HG03175 (cell line): ENCODE measurements at regions not wholly inside any gene's neighbourhood (a gene's known extent, or its start where the extent isn't known, plus 50 kb on each side); places are given as distances from the start of the nearest gene placed in this dataset.

Source experiments
- ATAC-seq: cut with Tn5 transposase; IDR thresholded peaks from one replicate; pipeline ENCODE4 v1.9.1; 2021; ENCODE audit warnings: mild to moderate bottlenecking, moderate library complexity; ENCODE audit not compliant: unreplicated experiment

DNA sequence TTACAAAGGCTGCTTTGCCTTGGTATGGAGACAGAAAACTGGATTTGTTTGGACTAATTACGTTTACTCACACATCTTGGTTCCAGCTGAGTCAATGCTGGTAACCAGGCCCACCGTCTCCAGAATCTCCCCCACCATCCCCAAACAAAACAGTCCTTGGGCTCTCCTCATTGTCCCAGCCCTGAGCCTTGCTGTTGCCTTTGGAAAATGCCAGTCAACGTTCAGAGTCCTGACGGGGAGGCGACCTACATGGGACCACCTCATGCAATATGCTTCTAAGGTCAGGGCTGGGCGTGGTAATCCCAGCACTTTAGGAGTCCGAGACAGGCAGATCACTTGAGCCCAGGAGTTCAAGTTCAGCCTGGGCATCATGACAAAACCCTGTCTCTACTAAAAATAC lies 85.2 kb upstream of the IQSEC1 start:
- no peak for ATAC-seq

DNA sequence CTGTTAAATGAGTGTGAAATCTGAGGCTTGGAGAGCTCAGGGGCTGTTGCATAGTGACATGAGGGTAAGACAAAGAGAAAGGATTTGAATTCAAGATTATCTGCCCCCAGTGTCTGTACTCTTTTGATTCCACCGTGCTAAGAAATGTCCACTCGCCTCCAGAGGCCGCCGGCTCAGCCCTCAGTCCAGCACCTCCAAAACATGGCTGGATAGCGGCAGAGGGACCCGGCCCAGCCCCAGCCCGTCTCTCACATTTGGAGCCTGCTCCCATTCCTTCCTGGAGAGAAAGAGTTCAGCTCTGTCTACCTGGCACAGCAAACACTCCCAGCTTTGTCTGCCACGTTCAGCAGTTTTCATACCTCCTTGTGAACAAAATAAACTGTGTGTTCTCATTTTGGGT lies 84.8 kb upstream of the IQSEC1 start:
- no peak for ATAC-seq

DNA sequence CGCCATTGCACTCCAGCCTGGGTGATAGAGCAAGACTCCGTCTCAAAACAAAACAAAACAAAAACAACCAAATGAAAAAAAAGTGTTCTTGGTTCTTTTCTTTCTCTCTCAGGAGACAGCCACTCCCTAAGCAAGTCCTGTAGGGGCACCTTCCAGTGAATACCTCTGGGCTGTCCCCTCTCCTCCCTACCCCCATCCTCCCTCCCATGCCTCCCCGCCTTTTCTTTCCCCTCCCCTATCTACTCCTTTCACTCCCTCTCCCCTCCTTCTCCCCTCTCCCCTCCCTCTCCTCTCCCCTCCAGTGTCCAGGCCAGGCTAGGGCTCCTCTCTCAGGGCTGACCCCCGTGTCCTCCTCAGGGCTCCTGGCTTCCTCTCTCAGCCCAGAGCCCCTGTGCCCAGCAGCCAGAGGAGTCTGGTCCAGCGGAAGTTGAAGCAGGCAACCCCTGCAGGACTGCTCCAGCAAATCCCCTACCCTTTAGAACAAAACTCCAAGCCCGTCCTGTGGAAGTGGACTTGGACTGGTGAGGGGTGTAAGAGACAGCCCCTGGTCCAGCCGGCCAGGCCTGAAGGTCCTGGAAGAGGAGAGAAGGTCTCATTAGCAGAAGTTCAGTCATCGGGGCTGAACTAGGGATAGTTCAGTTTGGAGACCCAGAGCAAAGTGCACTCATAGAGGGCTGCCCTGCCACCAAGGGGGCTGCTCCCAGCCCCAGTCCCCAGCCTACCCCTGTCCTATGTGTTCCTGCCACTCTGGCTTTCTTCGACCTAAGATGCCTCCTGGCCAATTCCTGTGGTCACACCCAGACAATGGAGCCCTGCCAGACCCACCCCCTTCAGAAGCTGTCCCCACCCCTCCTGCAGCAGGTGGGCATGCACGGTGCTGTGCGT lies 79.8 kb upstream of the IQSEC1 start:
- no peak for ATAC-seq

DNA sequence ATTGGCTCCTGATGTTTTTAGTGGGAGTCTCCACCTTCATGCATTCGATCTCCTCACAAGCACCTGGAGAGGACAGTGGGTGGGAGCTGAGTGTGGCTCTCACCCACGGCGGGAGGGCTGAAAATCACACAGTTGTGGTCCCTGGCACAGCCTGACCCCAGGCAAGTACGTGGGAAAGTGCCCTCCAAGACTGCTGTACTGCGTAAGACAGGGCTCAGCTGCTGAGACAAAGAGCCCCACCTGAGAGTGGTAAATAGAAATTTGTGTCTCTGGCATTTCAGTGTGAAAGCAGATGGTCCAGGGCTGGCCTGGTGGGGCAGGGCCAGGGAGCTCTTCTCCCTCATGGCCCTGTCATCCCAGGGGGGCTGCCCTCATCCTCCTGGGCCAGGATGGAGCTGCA lies 77.4 kb upstream of the IQSEC1 start:
- ATAC-seq, result no peak

DNA sequence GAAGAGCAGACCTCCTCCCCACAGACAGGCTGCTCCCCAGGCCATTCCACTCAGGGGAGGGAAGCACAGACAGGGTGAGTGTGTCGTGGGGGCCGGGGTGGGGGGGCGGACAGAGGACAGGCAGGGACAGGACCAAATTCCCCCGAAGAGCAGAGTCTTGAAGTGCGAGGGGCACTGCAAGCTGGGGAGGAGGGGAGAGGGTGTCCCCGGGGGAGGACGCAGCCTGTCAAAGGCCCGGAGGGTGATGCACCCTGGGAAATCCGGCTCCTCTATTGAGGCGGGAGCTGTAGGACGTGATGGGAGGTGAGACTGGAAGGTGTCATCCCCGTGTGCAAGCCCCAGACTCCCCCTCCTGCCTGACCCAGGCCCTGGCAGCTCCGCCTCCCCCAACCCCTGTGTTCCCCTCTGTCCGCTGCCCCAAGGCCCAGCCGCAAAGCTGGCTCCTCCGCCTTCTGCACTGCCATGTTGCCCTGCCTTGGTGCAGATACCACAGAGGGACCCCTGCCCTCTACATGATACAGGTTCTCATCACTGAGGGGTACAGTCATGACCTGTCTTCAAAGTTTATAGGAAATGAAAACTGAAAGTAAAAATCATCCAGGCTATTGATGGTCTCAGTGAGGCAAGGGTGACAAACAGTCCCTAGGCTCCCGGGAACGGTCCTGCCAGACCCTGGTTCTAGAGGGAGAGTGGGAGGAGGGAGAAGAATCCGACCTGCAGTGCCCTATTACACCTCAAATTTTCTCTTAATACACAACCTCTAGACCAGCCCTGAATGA lies 76.3 kb upstream of the IQSEC1 start:
- ATAC-seq, result no peak

DNA sequence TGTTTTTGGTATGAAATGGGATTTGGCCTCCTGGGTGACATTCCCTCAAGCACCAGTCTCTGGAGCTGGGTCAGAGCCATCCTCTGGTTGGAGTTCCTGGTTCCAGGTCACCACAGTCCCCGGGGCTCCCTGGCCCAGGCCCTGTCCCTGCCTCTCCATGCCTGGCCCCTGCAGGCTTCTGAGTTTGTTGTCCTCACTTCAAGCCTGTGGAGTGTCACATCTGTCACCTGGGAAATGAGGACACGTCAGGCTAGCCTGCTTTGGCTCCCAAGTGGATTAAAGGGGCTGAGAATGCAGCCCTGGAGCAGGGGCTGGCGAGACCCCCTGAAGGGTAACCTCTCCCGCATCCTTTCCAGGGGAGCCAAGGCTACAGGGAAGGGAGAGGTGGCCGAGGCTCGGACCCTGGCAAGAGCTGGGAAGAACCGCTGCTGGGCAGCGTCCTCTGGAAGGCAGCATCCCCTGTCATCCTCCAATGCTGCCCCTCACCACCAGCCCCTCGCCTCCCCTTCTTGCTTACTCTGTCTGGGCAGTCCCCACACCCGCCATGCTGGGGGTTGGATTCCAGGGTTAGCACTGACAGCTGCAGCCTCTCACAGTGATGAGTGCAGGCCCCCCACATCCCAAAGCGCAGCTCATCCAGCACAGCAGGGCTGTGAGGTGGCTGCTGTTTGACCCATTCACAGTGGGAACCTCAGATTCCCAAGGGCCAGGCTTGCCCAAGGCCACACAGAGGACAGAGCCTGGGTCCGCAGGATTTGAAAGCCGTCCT lies 75.5 kb upstream of the IQSEC1 start:
- no peak for ATAC-seq

DNA sequence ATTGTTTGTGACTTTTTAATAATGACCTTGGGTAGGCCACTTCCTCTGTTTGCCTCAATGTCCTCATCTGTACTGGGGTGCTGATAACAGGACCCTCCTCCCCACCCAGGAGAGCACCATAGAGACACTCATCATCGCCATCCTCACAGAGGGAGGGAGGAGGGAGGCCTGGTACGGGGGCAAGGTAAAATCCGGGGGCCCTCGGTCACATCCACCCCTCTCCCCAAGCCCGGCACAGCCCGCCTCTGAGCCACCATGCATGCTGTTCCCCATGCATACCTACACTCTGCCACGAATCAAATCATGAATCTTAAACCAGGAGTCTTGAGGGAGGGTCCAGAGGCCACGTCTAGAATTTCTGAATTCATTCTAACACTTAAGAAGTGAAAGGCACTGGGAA lies 74.9 kb upstream of the IQSEC1 start:
- ATAC-seq, result no peak

DNA sequence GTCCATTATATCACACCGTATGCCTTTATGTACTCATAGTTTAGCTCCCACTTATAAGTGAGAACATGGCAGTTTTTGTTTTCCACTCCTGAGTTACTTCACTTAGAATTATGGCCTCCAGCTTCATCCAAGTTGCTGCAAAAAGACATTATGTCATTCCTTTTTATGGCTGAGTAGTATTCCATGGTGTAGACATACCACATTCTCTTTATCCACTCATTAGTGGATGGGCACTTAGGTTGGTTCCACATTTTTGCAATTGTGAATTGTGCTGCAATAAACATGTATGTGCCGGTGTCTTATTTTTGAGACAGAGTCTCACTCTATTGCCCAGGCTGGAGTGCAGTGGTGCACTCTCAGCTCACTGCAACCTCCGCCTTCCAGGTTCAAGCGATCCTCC lies 74.1 kb upstream of the IQSEC1 start:
- ATAC-seq, result no peak

DNA sequence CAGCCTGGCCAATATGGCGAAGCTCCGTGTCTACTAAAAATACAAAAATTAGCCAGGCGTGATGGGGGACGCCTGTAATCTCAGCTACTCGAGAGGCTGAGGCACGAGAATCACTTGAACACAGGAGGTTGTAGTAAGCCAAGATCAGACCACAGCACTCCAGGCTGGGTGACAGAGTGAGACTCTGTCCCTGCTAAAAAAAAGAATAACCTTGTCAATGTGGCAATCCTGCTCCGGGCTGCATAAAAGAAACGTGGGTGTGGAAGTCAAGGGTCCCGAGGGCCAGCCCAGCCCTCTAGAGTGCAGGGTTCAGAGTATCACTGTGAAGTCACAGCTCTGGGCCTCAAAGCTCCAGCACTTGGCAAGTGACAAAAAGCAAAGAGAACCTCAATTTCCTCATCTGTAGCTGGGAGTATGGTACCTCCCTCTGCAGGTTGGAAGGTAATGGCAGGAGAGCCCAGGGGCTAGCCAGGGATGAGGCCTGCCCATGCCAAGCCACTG lies 73.5 kb upstream of the IQSEC1 start:
- ATAC-seq, result no peak

DNA sequence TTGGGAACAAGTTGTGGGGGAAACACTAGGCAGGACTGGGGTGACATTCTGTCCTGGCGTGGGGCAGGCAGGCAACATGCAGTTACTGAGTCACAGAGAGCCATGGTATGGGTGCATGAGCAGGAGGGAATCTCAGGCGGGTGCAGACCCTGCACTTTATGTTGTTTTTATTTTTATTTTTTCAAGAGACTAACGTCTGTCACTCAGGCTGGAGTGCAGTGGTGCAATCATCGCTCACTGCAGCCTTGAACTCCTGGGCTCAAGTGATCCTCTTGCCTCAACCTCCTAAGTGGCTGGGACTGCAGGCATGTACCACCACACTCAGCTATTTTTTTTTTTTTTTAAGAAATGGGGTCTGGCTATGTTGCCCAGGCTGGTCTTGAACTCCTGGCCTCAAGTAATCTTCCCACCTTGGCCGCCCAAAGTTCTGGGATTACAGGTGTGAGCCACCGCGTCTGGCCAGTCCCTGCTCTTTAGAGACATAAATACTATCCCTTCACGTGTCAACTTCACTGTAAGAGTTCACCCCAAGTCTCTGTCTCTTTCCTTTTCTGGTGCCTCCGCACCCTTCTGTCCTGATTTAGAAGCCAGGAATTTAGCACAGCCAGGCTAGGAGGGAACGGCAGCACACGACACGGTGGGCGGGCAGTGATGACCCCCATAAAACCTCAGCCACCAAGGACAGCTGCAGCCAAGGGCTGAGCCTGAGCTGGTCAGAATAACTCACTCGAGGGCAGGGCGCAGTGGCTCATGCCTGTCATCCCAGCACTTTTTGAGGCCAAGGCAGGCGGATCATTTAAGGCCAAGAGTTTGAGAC lies 72.8 kb upstream of the IQSEC1 start:
- no peak for ATAC-seq

DNA sequence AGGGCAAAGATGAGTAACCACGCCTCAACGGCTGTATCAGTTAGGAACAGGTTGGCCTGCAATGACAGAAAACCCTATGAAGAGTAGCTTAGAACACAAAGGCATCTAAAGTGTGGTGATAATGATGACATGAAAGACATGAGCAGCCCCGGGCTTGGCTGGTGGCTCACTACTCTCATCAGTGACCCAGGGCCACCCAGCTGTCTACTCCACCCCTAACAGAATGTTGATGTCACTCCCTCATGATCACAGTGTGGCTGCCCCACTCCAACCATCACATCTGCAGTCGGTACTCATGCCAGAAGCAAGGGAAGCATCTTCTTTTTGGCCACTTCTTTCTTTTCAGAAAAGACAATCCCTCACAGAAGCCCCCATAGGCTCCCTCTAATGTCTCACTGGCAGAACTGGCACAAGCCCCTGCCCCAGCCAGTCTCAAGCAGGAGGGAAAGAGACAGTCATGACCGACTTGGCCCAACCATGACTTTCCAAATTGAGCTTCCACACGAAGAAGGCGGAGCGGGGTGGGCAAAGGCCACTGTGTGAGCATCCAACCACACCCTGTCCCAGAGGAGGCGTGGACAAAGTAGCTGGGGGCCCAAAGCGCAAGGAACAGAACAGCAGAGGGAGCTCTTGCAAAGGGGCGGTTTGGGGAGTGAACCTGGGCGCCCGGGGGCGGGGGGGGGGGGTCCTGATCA lies 72.0 kb upstream of the IQSEC1 start:
- ATAC-seq, result no peak

DNA sequence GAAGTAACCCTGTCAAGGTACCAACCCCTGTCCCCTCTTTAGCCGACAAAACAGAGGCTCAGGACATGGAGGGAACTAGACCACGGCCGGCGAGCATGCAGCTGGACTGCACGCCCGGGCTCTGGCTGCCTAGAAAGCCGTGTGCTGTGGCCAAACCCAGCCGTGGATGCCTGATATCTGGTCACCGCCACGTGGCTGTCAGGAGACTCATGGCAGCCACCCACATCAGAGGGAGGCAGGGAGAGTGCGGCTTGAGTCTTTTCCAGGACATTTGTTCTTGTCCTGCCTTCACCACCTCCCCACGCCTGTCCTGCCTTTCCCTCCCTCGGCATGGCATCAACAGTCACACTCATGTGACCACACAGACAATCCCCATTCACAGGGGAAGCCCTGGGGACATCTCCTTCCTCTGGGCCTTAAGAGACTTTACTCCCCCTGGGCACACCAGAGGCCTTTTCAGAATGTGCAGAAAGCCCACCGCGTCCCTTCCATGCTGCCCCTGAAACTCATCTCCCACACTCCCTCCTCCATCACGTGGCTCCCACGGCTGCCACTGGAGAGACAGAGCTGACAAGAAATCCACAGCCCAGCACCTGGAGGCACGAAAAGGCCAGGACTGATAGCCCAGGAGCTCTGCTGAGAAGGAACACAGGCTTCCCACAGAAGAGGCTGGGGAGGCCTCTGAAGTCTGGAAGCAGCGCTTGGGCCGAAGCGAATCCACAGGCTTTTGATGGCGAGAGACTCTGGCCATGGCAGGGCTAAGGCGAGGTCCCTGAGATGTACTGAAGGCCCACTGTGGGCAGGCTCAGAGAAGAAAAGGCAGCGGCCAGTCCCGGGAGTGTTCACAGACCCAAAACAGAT lies 71.2 kb upstream of the IQSEC1 start:
- ATAC-seq, result no peak

DNA sequence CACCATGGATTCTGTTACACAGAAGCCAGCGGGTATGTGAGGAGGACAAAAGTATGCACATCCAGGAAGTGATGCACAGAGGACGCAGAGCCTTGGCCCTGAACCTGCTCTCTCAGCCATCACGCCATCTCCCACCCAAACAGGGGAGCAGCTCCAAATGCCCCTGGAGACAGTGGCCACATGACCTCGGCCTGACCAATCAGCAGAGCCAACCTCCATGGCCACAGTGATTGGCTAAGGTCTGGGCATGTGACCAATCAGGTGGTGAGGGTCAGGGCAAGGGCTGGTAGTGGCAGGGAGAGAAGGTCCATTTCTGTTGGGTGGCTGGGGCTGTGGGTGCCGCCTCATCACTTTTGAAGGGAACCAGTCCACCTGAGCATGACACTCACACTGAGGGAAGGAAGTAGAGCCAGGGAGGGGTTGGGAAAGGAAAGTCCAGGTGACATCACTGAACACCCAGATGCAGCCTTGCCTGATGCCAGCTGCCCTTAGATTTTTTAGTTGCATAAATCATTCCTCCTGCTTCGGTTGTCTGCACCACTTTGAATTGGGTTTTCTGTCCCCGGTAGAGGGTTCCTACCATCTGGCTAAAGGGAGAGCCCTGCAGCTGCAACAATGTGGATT lies 70.3 kb upstream of the IQSEC1 start:
- no peak for ATAC-seq

DNA sequence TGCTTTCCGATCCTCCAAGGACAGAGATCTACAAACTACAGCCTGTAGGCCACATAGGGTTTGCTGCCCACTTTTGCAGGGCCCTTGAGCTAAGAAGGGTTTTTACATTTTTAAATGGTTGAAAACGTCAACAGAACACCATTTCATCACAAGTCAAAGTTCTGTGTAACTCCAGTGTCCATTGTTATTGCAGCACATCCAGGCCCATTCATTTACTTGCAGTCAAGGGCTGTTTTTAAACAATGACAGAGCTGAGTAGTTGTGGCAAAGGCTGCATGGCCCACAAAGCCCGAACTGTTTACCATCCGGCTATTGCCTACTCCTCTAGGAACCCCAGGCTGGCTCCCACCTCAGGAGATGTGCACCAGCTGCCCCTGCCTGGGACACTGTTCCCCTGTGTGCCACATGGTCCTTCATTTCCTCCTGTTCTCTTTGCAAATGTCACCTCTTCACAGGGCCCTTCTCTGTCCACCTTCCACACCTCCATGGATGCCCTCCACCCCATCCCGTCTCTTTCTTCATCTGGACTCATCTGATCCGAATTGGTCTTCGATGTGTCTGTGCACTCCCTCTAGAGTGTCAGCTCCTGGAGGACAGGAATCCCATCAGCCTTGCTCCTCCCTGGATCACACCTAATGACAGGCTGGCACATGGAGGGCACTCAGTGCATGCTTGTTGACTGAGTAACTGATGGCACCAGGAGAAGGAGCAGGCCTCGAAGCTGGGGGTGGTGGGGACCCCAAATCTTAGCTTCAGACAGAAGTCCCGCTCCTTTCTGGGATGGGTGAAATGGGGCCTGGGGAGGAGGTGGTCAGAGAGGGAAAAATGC lies 69.5 kb upstream of the IQSEC1 start:
- ATAC-seq, result no peak

DNA sequence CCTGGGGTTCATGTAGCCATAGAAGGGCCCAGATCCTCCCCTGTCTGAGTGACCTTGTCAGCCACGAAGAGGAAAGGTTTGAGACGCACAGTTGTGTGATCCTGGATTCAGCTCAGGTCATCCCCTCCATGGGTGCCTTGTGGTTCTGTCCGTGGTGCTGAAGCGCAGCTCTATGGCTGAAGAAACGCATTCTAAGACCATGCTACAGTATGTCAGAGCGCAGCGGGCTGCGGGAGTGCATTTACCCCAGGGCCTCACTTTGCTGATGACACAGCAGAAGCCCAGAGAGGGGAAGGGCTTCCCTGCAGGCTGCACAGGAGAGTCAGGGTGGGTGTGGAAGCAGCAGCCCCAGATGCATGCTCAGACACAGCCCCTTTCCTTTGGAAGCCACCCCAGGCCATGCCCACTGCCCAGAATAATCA lies 68.8 kb upstream of the IQSEC1 start:
- ATAC-seq, result no peak

DNA sequence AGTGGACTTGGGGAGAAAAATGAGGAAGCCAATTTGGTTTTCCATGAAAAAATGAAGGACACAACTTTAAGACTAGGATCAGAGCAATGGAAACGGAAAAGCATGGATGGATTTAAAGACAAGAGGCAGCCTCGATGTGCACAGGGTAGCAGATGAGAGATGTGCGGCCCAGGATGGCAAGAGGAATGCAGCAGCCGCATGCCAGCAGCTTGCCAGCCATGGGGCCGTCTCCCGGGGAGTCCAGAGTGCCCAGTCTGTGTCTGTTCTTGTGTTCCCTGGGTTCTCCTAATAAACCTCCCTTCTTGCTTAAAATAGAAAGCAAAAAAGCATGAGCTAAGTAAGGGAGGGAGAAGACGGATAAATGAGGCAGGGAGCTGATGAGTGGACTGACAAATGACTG lies 68.0 kb upstream of the IQSEC1 start:
- ATAC-seq, result no peak

DNA sequence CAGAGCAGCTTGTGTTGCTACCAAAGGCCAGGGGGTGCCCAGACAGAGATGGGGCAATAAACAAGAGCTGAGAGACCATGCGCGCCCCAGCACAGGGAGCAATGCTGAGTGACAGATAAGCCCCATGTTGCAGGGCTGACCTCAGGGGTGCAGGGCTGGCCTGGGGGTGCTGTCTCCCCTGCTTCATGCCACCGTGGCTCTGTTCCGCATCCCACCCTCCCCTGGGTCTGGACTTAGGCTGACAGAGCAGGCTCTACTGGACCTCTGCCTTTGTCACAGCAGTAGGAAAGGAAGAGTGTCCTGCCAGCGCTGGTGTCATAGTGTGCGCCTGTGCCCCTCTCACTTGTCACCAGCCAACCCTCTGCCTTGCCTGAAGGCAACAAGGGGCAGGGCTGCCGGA lies 67.4 kb upstream of the IQSEC1 start:
- no peak for ATAC-seq
